Neuronal stem cell (in vitro differentiated cells): ENCODE measurements at regions not wholly inside any gene's neighbourhood (a gene's known extent, or its start where the extent isn't known, plus 50 kb on each side); places are given as distances from the start of the nearest gene placed in this dataset.

Source experiments
- DNase-seq: peaks from one replicate; pipeline ENCODE4 v3.0.0-alpha.2; 2013; ENCODE audit warnings: low spot score
- H2AFZ ChIP-seq: one replicate; pipeline ENCODE4 v1.6.1; 2013; ENCODE audit warnings: mild to moderate bottlenecking, low read length, inconsistent platforms
- H2AK5ac ChIP-seq: 2 replicates; pipeline ENCODE4 v1.6.1; 2013; ENCODE audit warnings: low read depth, mild to moderate bottlenecking, inconsistent platforms, low read length, moderate library complexity, mixed read lengths
- H2BK120ac ChIP-seq: 2 replicates; pipeline ENCODE4 v1.6.1; 2013; ENCODE audit warnings: low read depth, mild to moderate bottlenecking, inconsistent platforms, low read length, moderate library complexity, mixed read lengths
- H2BK12ac ChIP-seq: one replicate; pipeline ENCODE4 v1.6.1; 2013; ENCODE audit warnings: low read length, inconsistent platforms
- H2BK15ac ChIP-seq: 2 replicates; pipeline ENCODE4 v1.6.1; 2013; ENCODE audit warnings: mild to moderate bottlenecking, low read length, inconsistent platforms, mixed read lengths
- H2BK5ac ChIP-seq: one replicate; pipeline ENCODE4 v1.6.1; 2013; ENCODE audit warnings: inconsistent platforms, mild to moderate bottlenecking, low read length, moderate library complexity
- H3K14ac ChIP-seq: one replicate; pipeline ENCODE4 v1.6.1; 2013; ENCODE audit warnings: low read length, inconsistent platforms
- H3K18ac ChIP-seq: 2 replicates; pipeline ENCODE4 v1.6.1; 2013; ENCODE audit warnings: low read length, inconsistent platforms
- H3K23ac ChIP-seq: 2 replicates; pipeline ENCODE4 v1.6.1; 2013; ENCODE audit warnings: low read depth, mild to moderate bottlenecking, mixed read lengths, low read length, inconsistent platforms; ENCODE audit not compliant: poor library complexity
- H3K27ac ChIP-seq: replicated peaks from 3 replicates; pipeline ENCODE4 v1.5.1; 2013; ENCODE audit warnings: low read length, inconsistent platforms
- H3K27me3 ChIP-seq, 3 experiments: 2 replicates each; pipeline ENCODE4 v1.6.1; 2013; ENCODE audit warnings: low read length in 3 of 3, mild to moderate bottlenecking in 2 of 3, inconsistent platforms in 1 of 3, low read depth in 1 of 3, mixed read lengths in 1 of 3, moderate library complexity in 1 of 3; ENCODE audit not compliant: control insufficient read depth in 3 of 3, insufficient read depth in 3 of 3
- H3K36me3 ChIP-seq, 2 donors: replicated peaks in 1 of 2; 2 replicates each; pipeline ENCODE4 v1.6.1; 2013; ENCODE audit warnings: low read length in 2 of 2; ENCODE audit not compliant: control insufficient read depth in 2 of 2, insufficient read depth in 2 of 2
- H3K4ac ChIP-seq: 2 replicates; pipeline ENCODE4 v1.6.1; 2013; ENCODE audit warnings: inconsistent platforms, mild to moderate bottlenecking, low read length, moderate library complexity
- H3K4me1 ChIP-seq, 2 donors: 1 replicate in 1 of 2; 2 replicates in 1 of 2; pipeline ENCODE4 v1.6.1; 2013; ENCODE audit warnings: low read length in 2 of 2, low read depth in 1 of 2; ENCODE audit not compliant: control insufficient read depth in 2 of 2, insufficient read depth in 1 of 2
- H3K4me2 ChIP-seq: one replicate; pipeline ENCODE4 v1.6.1; 2013; ENCODE audit warnings: mild to moderate bottlenecking, low read length, inconsistent platforms; ENCODE audit not compliant: insufficient read depth, poor library complexity, severe bottlenecking
- H3K4me3 ChIP-seq, 2 donors: 2 replicates each; pipeline ENCODE4 v1.5.1; 2013; ENCODE audit warnings: low read length in 2 of 2, mild to moderate bottlenecking in 2 of 2, inconsistent platforms in 1 of 2, moderate library complexity in 1 of 2
- H3K79me1 ChIP-seq: one replicate; pipeline ENCODE4 v1.6.1; 2013; ENCODE audit warnings: low read depth, mild to moderate bottlenecking, inconsistent platforms, low read length, moderate library complexity
- H3K9ac ChIP-seq: one replicate; pipeline ENCODE4 v1.6.1; 2013; ENCODE audit warnings: mild to moderate bottlenecking, low read depth, low read length, inconsistent platforms; ENCODE audit not compliant: poor library complexity
- H3K9me3 ChIP-seq, 2 donors: replicated peaks in 1 of 2; 2 replicates each; pipeline versions ENCODE3 to v1.6.1; 2013; ENCODE audit warnings: low read length in 2 of 2, mild to moderate bottlenecking in 2 of 2, inconsistent platforms in 1 of 2, low read depth in 1 of 2, mixed read lengths in 1 of 2, moderate library complexity in 1 of 2; ENCODE audit not compliant: control insufficient read depth in 2 of 2, insufficient read depth in 1 of 2
- H4K8ac ChIP-seq: one replicate; pipeline ENCODE4 v1.6.1; 2013; ENCODE audit warnings: low read depth, mild to moderate bottlenecking, inconsistent platforms, low read length, moderate library complexity
- H4K91ac ChIP-seq: one replicate; pipeline ENCODE4 v1.6.1; 2013; ENCODE audit warnings: low read length, low read depth, mild to moderate bottlenecking, inconsistent platforms; ENCODE audit not compliant: poor library complexity
- WGBS, 2 donors: extraction: QIAGEN DNeasy Blood & Tissue Kit; methylation state at CpG; one replicate each; pipeline ENCODE4 v1.1.7; 2013; ENCODE audit warnings: missing lambda C conversion rate in 2 of 2, mixed read lengths in 1 of 2; ENCODE audit not compliant: insufficient read length in 2 of 2, insufficient replicate concordance in 1 of 2; ENCODE audit errors: extremely low coverage in 2 of 2; 5-methylcytosine and 5-hydroxymethylcytosine counted together

DNA sequence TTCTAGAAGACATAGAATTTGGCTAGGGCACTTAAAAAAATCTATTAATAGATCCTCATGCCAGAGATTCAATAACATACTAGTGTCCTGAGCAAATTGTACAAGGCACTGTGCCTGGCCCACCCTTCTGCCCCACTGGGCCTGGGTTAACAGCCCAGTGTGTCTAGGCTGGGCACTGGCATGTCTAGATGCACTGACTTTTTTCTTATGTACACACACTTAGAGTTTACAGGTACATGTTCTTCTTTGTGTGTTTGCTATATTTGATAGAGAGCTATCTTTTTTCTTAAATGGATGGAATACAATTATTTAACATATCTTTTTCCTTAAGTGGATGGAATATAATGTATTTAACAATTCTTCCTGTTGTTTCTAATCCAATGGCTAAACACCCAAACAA, 241.5 kb downstream of the AUH start:
- Histone ChIP-seq H3K4me3 (no peak overlapping the region), H2BK120ac (no peak overlapping the region), H4K8ac (no peak overlapping the region), H4K91ac (no peak overlapping the region), H2AK5ac (no peak overlapping the region), H3K27me3 (no peaks in the 10 kb centered on the region), H3K4me1 (peaks cover 0 to 4% of the 10 kb centered on the region in 2 donors), H2BK15ac (no peak overlapping the region), H2AFZ (no peak overlapping the region), H3K4ac (no peak overlapping the region), H3K36me3 (no peaks in the 10 kb centered on the region), H3K79me1 (no peaks in the 10 kb centered on the region), H3K23ac (no peak overlapping the region), H3K18ac (no peak overlapping the region), H3K9ac (no peak overlapping the region), H2BK5ac (no peak overlapping the region), H3K4me2 (no peak overlapping the region), H3K27ac (no peak overlapping the region), H3K14ac (no peak overlapping the region), H2BK12ac (no peak overlapping the region), H3K9me3 (peaks cover 0 to 3% of the 10 kb centered on the region in 2 donors)
- no peak for DNase-seq

DNA sequence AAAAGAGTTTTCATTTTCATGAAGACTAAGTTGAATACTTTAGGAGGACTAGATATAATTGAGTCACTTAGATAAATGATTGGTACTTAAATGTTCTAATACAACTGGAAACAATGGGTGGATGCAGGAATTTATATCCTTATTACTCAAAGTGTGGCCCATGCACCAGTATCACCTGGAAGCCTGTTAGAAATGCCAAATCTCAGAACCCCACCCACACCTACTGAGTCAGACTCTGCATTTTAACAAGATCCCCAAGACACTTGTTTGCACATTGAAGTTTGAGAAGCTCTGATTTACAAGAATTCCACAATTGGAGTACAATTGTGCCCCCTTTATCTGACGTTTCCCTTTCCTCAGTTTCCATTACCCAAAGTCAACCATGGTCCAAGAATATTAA, 239.0 kb downstream of the AUH start:
- no peaks in the 10 kb centered on the region for H3K27me3 ChIP-seq
- H2BK15ac ChIP-seq = no peak overlapping the region
- no peak overlapping the region for H4K8ac ChIP-seq
- no peak overlapping the region for H3K23ac ChIP-seq
- no peak overlapping the region for H3K4me2 ChIP-seq
- H3K36me3 ChIP-seq = no peaks in the 10 kb centered on the region
- no peak overlapping the region for H2BK5ac ChIP-seq
- no peak overlapping the region for H3K9ac ChIP-seq
- H2AK5ac ChIP-seq = no peak overlapping the region
- H2BK120ac ChIP-seq = no peak overlapping the region
- H3K4me1 ChIP-seq = peaks cover 0 to 4% of the 10 kb centered on the region in 2 donors
- DNase-seq = no peak
- no CpG with 5 or more reads among the region's 1 CpG for WGBS, 2 donors
- H4K91ac ChIP-seq = no peak overlapping the region
- peaks cover 0 to under 1% of the 10 kb centered on the region in 2 donors for H3K9me3 ChIP-seq
- no peak overlapping the region for H3K4me3 ChIP-seq
- H3K4ac ChIP-seq = no peak overlapping the region
- H3K18ac ChIP-seq = no peak overlapping the region
- H3K14ac ChIP-seq = no peak overlapping the region
- H3K27ac ChIP-seq = no peak overlapping the region
- no peak overlapping the region for H2BK12ac ChIP-seq
- no peaks in the 10 kb centered on the region for H3K79me1 ChIP-seq
- no peak overlapping the region for H2AFZ ChIP-seq

- H3K27ac ChIP-seq = no peak overlapping the region
- no peak overlapping the region for H2AFZ ChIP-seq
- H3K4ac ChIP-seq = no peak overlapping the region
- H4K8ac ChIP-seq = no peak overlapping the region
- H3K14ac ChIP-seq = no peak overlapping the region
- no peaks in the 10 kb centered on the region for H3K4me1 ChIP-seq
- H3K27me3 ChIP-seq = peaks cover 0 to 3% (median 0%) of the 10 kb centered on the region in 3 experiments
- H3K23ac ChIP-seq = no peak overlapping the region
- no peak overlapping the region for H4K91ac ChIP-seq
- no peak overlapping the region for H2AK5ac ChIP-seq
- no peak overlapping the region for H2BK5ac ChIP-seq
- H2BK120ac ChIP-seq = no peak overlapping the region
- H2BK12ac ChIP-seq = no peak overlapping the region
- no CpG with 5 or more reads among the region's 10 CpGs for WGBS, 2 donors
- no peak overlapping the region for H3K18ac ChIP-seq
- H3K9me3 ChIP-seq = no peaks in the 10 kb centered on the region
- H2BK15ac ChIP-seq = no peak overlapping the region
- H3K79me1 ChIP-seq = no peaks in the 10 kb centered on the region
- H3K9ac ChIP-seq = no peak overlapping the region
- no peak for DNase-seq
- no peaks in the 10 kb centered on the region for H3K36me3 ChIP-seq
- H3K4me2 ChIP-seq = no peak overlapping the region
- no peak overlapping the region for H3K4me3 ChIP-seq
These were observed 234.8 kb downstream of the AUH start for GRCh38 chr9:91126761-91127445.

DNA sequence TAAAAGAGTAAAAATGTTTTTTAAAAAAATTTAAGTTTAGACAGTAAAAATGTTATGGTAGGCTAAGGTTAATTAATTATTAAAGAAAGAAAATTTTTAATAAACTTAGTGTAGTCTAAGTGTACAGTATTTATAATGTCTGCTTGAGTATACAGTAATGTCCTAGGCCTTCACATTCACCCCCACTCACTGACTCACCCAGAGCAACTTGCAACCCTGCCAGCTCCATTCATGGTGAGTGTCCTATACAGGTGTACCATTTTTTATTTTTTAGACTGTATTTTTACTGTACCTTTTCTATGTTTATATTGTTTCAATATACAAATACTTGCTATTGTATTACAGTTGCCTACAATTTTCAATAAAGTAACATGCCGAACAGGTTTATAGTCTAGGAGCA, 234.1 kb downstream of the AUH start:
- no peak overlapping the region for H3K9ac ChIP-seq
- H3K4me1 ChIP-seq = no peaks in the 10 kb centered on the region
- H2AFZ ChIP-seq = no peak overlapping the region
- no CpG with 5 or more reads among the region's 1 CpG for WGBS, 2 donors
- no peak overlapping the region for H3K14ac ChIP-seq
- no peak overlapping the region for H2BK15ac ChIP-seq
- H4K8ac ChIP-seq = no peak overlapping the region
- H4K91ac ChIP-seq = no peak overlapping the region
- H2BK12ac ChIP-seq = no peak overlapping the region
- H3K79me1 ChIP-seq = no peaks in the 10 kb centered on the region
- no peak overlapping the region for H3K4me3 ChIP-seq
- H3K27ac ChIP-seq = no peak overlapping the region
- no peak overlapping the region for H2AK5ac ChIP-seq
- H3K18ac ChIP-seq = no peak overlapping the region
- no peak overlapping the region for H3K4ac ChIP-seq
- no peak overlapping the region for H3K23ac ChIP-seq
- no peaks in the 10 kb centered on the region for H3K36me3 ChIP-seq
- no peak overlapping the region for H2BK120ac ChIP-seq
- H3K9me3 ChIP-seq = no peaks in the 10 kb centered on the region
- no peak overlapping the region for H2BK5ac ChIP-seq
- H3K4me2 ChIP-seq = no peak overlapping the region
- no peak for DNase-seq
- peaks cover 0 to 3% (median 0%) of the 10 kb centered on the region in 3 experiments for H3K27me3 ChIP-seq
